Thyroid gland (tissue), 4 donors: ENCODE measurements at regions not wholly inside any gene's neighbourhood (a gene's known extent, or its start where the extent isn't known, plus 50 kb on each side); places are given as distances from the start of the nearest gene placed in this dataset.
A peak's percentile ranks its signal among the peaks of the same experiment; 100 is the strongest.

Experiments
- DNase-seq, 2 donors: peaks; one replicate each; pipeline ENCODE4 v3.0.0-alpha.2; 2019
- H3K27ac ChIP-seq, 3 donors: fragments of 200-600 bp; sonication (generic); 1 replicate in 2 of 3; 2 replicates in 1 of 3; pipeline ENCODE4 v1.5.1; 2016 to 2019; ENCODE audit warnings: mild to moderate bottlenecking in 1 of 3, moderate library complexity in 1 of 3
- H3K27me3 ChIP-seq: fragments of 200-600 bp; sonication (generic); one replicate; pipeline ENCODE4 v1.5.1; 2019
- H3K36me3 ChIP-seq, 2 donors: fragments of 200-600 bp; sonication (generic); one replicate each; pipeline ENCODE4 v1.5.1; 2016 to 2019
- H3K4me1 ChIP-seq, 2 donors: fragments of 200-600 bp; sonication (generic); one replicate each; pipeline ENCODE4 v1.5.1; 2017 to 2019
- H3K4me3 ChIP-seq, 3 donors: fragments of 200-600 bp; sonication (generic); replicated peaks in 1 of 3; 1 replicate in 2 of 3; 2 replicates in 1 of 3; pipeline ENCODE4 v1.5.1; 2016; ENCODE audit warnings: mild to moderate bottlenecking in 1 of 3
- H3K9me3 ChIP-seq: fragments of 200-600 bp; sonication (generic); one replicate; pipeline ENCODE4 v1.5.1; 2017
- POLR2A ChIP-seq, 2 donors: fragments of 450-650 bp; IDR thresholded peaks; one replicate each; pipeline ENCODE4 v1.6.1; 2017; ENCODE audit warnings: antibody characterized with exemption in 2 of 2, mild to moderate bottlenecking in 2 of 2, moderate library complexity in 1 of 2
- WGBS, 2 donors: methylation state at CpG; one replicate each; pipeline ENCODE4 v1.1.5; 2017; 5-methylcytosine and 5-hydroxymethylcytosine counted together
- intact Hi-C: fragments of 100-400 bp; cut with DNase I; formaldehyde crosslinking; loops from one replicate; pipeline ENCODE4 v1.15.1; 2023
- TF ChIP-seq, protein P1 (sequence below), 6 experiments: fragments of 200-600 bp in 3 of 6; fragments of 450-650 bp in 3 of 6; sonication (generic) in 3 of 6; IDR thresholded peaks; one replicate each; pipeline ENCODE4 v1.5.1; 2016 to 2019; ENCODE audit warnings: antibody characterized with exemption in 6 of 6, mild to moderate bottlenecking in 2 of 6, inconsistent platforms in 1 of 6, moderate library complexity in 1 of 6

DNA sequence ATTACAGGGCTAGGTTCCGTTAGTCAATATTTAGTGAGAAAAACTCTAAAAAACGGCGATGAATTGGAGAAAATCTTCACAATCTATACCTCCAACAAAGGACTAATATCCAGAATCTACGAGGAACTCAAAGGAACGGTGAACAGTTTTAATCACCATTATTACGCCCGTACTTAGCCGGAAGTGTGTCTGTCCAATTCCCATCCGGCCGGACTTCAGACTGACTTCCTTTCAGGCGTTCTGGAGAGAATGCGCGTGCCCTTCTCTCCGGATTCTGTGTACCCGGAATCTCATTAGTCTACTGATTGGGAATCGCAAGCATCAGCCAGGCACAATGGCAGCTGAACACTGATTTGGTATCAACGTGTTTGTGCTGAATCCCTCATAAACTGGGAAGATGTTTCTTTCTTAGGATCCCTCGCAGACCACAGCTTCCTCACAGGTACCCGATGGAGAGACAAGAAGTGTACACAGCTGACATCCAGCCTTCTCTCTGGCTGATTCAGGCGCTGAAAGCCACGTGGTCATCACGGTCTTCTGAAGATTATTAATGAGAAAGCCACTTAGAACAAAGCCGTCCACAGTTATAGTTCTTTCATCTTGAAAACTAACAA, 239.9 kb downstream of the ZNF516 start:
- TF ChIP-seq POLR2A (IDR thresholded peaks at IDR 0.05), result no peak
- no peaks in the 10 kb centered on the region for H3K4me1 ChIP-seq
- H3K36me3 ChIP-seq, result no peaks in the 10 kb centered on the region
- H3K27me3 ChIP-seq, result no peaks in the 10 kb centered on the region
- H3K9me3 ChIP-seq, result no peaks in the 10 kb centered on the region
- 90 to 92% methylated on average over 23 of the region's 23 CpGs for WGBS, 2 donors
- DNase-seq, result no peak
- no peak overlapping the region for H3K4me3 ChIP-seq
- intact Hi-C loops, result no loop called here
- H3K27ac ChIP-seq, result no peak overlapping the region

DNA sequence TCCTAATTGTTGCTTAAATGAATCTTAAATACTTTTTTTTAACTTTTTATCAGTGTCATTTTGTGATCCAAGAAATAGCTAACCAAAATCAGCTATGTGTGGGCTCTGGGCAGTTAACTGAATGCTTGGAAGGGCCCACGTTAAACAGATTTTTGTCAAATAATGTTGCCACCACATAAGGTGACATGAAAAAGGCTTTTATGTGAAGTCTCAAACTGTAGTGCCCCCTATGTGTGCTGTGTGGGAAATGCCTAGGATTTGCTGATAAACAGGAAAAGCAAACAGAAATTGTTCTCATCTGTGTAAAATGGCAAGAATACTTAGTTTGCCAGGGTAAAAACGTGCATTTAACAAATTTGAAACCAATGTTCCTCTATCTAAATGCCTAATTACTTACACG, 242.2 kb downstream of the ZNF516 start:
- no peak overlapping the region for H3K4me3 ChIP-seq
- TF ChIP-seq, protein P1, sequence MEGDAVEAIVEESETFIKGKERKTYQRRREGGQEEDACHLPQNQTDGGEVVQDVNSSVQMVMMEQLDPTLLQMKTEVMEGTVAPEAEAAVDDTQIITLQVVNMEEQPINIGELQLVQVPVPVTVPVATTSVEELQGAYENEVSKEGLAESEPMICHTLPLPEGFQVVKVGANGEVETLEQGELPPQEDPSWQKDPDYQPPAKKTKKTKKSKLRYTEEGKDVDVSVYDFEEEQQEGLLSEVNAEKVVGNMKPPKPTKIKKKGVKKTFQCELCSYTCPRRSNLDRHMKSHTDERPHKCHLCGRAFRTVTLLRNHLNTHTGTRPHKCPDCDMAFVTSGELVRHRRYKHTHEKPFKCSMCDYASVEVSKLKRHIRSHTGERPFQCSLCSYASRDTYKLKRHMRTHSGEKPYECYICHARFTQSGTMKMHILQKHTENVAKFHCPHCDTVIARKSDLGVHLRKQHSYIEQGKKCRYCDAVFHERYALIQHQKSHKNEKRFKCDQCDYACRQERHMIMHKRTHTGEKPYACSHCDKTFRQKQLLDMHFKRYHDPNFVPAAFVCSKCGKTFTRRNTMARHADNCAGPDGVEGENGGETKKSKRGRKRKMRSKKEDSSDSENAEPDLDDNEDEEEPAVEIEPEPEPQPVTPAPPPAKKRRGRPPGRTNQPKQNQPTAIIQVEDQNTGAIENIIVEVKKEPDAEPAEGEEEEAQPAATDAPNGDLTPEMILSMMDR (IDR thresholded peaks at IDR 0.05), result peak in 2 of 6 experiments; percentile 11 to 18
- no peak for TF ChIP-seq POLR2A (IDR thresholded peaks at IDR 0.05)
- intact Hi-C loops, result no loop called here
- no peak overlapping the region for H3K27ac ChIP-seq
- no peak for DNase-seq
- no peaks in the 10 kb centered on the region for H3K9me3 ChIP-seq
- WGBS, 2 donors, result 38 to 39% methylated on average over 3 of the region's 3 CpGs
- H3K36me3 ChIP-seq, result no peaks in the 10 kb centered on the region
- no peaks in the 10 kb centered on the region for H3K27me3 ChIP-seq
- H3K4me1 ChIP-seq, result no peaks in the 10 kb centered on the region

DNA sequence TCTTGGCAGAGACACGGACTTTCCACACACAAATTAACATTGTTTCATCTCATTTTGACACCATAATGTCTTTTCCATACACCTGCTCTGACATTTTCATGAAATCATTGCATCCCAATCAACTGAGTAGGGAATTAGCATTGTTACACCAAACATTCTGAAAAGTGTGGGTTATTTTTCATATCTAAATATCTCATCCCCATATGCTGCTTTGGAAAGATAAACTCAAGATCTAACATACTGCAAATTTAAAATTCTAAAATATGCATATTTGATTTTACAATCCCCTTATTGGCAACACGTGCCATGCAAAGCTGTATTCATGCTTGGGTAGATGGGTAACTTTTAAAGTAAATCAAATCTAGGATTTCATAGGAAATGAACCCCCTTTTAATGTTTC, 242.9 kb downstream of the ZNF516 start:
- Histone ChIP-seq H3K4me3 (no peak overlapping the region), H3K4me1 (no peaks in the 10 kb centered on the region)
- TF ChIP-seq, protein P1 (IDR thresholded peaks at IDR 0.05), result no peak
- no peak for TF ChIP-seq POLR2A (IDR thresholded peaks at IDR 0.05)

DNA sequence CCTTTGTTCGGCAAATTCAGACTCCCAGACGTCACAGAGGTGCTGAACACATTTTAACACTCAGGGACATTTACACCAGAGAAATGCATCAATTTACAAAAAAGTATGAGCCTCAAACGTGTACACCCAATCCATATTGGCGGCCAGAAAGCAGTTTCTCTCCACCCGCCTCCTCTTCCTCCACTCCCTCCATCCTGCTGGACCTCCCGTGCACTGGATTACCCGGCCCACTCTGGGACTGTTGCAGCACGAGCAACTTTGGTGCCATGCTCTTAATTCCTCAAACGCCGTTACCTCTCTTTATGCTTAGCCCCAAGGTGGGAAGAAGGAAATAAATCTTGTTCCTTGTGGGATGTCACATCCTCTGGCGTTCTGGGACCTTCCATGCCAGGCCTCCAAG, 243.4 kb downstream of the ZNF516 start:
- Histone ChIP-seq H3K36me3 (no peaks in the 10 kb centered on the region), H3K27ac (no peak overlapping the region), H3K4me1 (no peaks in the 10 kb centered on the region), H3K9me3 (no peaks in the 10 kb centered on the region), H3K27me3 (no peaks in the 10 kb centered on the region), H3K4me3 (no peak overlapping the region)
- no peak for TF ChIP-seq POLR2A (IDR thresholded peaks at IDR 0.05)
- TF ChIP-seq, protein P1 (IDR thresholded peaks at IDR 0.05), result no peak
- 72 to 75% methylated on average over 11 of the region's 11 CpGs for WGBS, 2 donors
- no peak for DNase-seq
- intact Hi-C loops, result no loop called here

More for the DNA sequence above, 242.9 kb downstream of the ZNF516 start:
- Histone ChIP-seq H3K27ac (no peak overlapping the region), H3K27me3 (no peaks in the 10 kb centered on the region), H3K9me3 (no peaks in the 10 kb centered on the region), H3K36me3 (no peaks in the 10 kb centered on the region)
- WGBS, 2 donors, result 77 to 80% methylated on average over 2 of the region's 2 CpGs
- DNase-seq, result no peak
- intact Hi-C loops, result no loop called here

DNA sequence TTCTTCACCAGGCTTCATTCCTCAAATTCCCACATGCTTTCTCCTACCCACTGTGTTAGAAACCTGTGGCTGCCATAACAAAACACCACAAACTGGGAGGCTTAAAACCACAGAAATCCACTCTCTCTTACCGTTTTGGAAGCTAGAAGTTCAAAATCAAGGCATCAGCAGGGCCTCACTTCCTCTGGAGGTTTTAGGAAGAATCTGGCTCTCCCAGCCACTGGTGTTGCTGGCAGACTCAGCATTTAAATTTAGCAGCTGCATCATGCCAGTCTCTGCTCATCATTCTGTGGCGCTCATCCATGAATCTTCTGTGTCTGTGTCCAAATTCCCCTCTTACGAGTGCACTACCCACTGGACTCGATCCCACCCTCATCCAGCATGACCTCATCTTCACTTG, 248.5 kb downstream of the ZNF516 start:
- no peaks in the 10 kb centered on the region for H3K36me3 ChIP-seq
- intact Hi-C loops, result no loop called here
- H3K9me3 ChIP-seq, result no peaks in the 10 kb centered on the region
- no peak overlapping the region for H3K4me3 ChIP-seq
- DNase-seq, result no peak
- TF ChIP-seq, protein P1 (IDR thresholded peaks at IDR 0.05), result no peak
- no peak for TF ChIP-seq POLR2A (IDR thresholded peaks at IDR 0.05)
- no peak overlapping the region for H3K27ac ChIP-seq
- no peaks in the 10 kb centered on the region for H3K4me1 ChIP-seq
- 78 to 79% methylated on average over 4 of the region's 4 CpGs for WGBS, 2 donors
- no peaks in the 10 kb centered on the region for H3K27me3 ChIP-seq
